ENCODE measurements at regions not wholly inside any gene's neighbourhood (a gene's known extent, or its start where the extent isn't known, plus 50 kb on each side); places are given as distances from the start of the nearest gene placed in this dataset.

- no peak for DNase-seq
These were observed 119.3 kb upstream of the RALGAPA2 start for GRCh38 chr20:20831794-20832193.

DNA sequence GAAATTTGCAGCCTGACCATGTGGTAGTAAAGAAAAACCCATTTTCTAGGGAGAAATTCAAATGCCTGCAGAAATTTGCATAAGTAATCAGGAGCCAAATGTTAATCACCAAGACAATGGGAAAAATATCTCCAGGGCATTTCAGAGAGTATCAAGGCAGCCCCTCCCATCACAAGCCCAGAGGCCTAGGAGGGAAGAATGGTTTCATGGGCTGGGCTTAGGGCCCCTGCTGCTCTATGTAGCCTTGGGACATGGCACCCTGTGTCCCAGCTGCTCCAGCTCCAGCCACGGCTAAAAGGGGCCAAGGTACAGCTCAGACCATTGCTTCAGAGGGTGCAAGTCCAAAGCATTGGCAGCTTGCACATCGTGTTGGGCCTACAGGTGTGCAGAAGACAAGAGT lies 117.2 kb upstream of the RALGAPA2 start:
- no peak for DNase-seq

- no peak for DNase-seq
These were observed 115.7 kb upstream of the RALGAPA2 start for GRCh38 chr20:20827992-20828597.

- DNase-seq = peak in 39 of 51 donors; percentile 4 to 70 (median 31)
These were observed 112.6 kb upstream of the RALGAPA2 start for GRCh38 chr20:20824924-20825584.

- peak in 3 of 51 donors; percentile 10 to 32 (median 21) for DNase-seq
These were observed 111.0 kb upstream of the RALGAPA2 start for GRCh38 chr20:20823476-20823881.

DNA sequence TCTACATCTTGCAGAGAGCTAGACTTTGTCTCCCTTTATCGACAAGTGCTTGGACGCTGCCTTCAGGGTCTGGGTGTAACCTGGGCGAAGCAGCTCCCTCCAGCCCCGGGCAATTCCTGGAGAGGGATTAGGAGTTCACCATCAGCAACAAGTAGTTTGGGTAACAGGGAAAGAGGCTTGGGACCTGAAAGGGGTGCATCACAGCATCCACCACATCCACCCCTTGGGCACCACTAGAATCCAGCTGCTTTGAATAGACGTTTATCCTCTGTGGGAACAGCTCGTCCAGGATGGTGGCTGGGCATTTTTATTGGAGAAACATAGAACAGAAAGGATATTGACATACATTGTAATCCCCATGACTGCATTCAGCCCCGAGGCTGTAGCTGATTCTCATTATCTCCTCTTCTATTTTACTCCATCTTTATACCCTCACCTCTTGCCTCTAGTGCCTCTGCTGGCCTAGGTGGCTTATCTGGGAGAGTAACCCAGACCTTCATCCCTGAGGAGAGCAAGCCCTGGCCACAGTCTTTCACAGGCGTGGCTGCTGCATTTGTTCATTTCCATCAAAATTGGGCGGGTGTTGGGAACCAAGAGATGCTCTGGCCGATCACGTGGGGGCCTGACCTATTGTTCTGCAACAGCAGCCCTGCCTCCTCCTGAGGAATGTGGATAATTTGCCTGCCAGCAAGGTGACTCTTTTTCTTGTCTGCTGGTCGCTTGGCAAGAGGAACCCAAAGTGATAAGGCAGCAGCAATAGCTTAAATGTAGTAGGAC lies 109.2 kb upstream of the RALGAPA2 start:
- peak in 1 of 51 donors; percentile 2 for DNase-seq

- DNase-seq = peak in 3 of 51 donors; percentile 9 to 30 (median 13)
These were observed 108.5 kb upstream of the RALGAPA2 start for GRCh38 chr20:20820785-20821483.

DNA sequence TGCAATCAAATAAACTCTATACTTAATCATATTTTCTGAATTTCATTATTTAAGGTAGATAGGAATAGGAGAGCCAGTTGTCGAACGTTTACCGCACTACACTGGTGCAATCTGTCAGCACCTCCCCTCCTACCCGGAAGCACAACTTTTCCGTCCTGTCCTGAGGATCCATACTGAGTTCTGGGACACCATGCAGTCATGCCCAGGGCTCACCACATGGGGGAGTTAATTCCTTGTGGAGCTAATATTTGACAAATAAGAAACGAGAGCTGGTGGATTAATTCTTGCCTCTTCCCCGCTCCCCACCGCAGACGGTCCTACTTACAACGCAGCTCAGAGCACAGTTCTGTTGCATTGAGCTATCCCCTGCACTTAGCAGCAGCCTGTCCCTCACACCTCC lies 107.7 kb upstream of the RALGAPA2 start:
- peak in 7 of 51 donors; percentile 6 to 38 (median 18) for DNase-seq

DNA sequence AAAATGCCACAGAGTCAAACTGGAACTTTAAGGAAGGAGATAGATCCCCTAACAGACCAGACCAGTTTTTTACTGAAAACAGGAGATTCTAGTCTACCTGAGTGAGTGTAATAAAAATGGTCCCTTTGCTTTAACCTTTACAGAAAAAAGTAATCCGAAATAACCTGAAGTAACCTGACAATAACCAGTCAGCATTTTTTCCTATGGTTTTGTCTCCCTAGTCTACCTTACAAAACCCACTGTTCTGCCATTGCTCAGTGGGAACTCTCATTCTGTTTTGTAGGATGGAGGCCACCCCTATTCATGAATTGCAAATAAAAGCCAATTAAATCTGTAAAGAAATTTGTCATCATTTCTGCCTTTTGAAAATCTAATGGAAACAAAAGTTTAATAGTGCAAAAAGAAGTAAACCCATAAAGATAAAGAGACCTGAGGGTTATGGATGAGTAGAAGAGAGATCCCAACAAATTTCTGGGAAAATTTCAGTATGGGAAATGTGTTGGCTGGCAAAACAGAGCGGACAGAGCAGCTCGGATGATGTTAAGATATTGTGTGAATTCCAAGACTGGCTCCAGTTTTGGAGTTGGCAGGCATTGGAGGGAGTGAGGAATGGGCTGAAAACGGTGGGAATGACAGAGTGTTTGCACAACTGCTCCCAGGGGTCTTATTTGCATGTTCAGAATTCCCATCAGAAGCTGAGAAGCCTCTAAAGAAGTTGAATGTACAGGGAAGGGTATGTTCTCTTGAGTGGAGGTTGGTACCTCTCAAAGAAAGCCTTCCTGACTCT lies 104.7 kb upstream of the RALGAPA2 start:
- no peak for DNase-seq

GRCh38 chr20:20815711-20816455 lies 103.4 kb upstream of the RALGAPA2 start:
- no peak for DNase-seq

- no peak for DNase-seq
These were observed 102.2 kb upstream of the RALGAPA2 start for GRCh38 chr20:20814685-20815084.

DNA sequence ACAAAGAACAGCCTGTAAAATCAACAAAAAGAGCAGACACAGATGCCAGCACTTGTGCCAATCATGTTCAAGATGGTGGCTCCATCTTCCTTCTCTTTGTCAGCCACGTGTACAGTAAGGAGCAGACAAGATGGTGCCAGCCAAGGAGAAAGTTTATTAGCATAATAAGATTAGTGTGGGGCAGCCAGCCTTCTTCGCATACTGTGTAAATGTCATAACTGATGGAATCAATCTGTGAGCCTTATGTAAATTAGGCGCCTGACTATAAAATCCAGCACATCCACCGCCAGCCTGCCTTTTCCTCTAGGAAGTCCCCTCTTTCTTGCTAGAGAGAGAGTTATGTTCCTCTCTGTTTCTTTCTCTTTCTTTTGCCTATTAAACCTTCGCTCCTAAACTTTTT lies 99.7 kb upstream of the RALGAPA2 start:
- DNase-seq = no peak

GRCh38 chr20:20808016-20808415 lies 95.6 kb upstream of the RALGAPA2 start:
- DNase-seq = no peak

DNA sequence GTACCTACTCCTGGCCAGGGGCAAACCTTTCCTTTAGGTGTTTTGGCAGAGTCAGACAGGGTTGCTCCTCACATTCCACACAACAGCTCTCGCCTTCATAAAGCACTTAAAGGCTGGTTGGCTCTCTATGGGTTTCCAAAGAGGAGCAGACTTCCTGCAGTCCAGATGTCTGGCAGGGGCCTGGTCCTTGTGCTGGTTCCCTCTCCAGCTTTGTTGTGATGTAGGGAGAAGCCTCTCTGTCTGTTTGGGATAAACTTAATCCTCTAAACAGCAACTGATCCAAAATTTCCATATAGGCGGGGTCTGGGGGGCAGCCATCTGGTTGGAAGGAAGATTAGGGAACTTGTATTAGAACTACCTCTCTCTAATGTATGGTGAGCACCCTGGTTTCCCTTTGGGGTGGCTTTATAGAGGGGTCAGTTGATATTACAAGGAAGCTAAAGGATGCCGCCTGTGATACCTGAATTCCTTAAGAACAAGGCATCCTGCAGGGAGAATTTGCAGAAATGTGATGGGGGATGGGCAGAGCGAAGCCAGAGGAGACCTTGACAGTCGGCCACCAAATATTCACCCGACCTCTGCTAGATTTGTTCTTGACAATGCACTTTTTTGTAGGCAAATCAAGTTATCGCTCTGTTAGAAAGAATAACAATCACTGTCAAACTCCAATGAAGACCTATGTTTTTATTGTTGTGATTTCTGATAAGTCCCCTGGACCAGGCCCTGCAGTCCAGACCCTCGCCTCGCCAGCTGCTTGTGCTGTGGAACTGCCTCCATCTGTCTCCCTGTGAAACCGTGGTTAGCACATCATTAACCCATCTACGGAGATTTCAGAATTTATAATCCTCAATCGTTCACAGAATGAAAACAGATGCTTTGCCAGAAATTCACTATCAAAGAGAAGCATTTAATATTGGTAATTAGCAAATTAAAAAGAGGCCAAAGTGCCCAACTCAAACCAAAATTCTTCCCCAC lies 94.0 kb upstream of the RALGAPA2 start:
- no peak for DNase-seq

DNA sequence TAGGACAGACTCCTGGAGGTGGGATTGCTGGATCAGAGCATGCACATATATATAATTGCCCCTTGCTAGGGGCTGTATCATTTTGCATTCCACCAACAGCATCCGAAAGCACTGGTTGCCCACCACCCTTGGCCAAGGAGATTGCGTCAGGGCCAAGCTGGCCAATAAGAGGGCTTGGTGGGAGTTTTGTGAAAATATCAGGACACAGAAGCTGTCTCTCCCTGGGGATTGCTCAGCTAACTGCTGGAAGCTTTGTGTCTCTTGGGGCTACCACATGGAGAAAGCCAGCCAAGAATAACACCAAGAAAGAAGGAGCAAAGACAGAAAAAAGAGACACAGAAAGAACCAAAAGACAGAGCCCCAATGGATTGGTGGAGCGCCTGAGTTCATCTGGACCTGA lies 90.6 kb upstream of the RALGAPA2 start:
- DNase-seq = no peak

- DNase-seq = no peak
These were observed 89.9 kb upstream of the RALGAPA2 start for GRCh38 chr20:20802328-20802727.

GRCh38 chr20:20799716-20800312 lies 87.4 kb upstream of the RALGAPA2 start:
- DNase-seq = no peak

- no peak for DNase-seq
These were observed 85.3 kb upstream of the RALGAPA2 start for GRCh38 chr20:20797521-20798310.
